NCI-H1105 (cell line): ENCODE measurements at regions not wholly inside any gene's neighbourhood (a gene's known extent, or its start where the extent isn't known, plus 50 kb on each side); places are given as distances from the start of the nearest gene placed in this dataset.

ENCODE experiments used
- DNase-seq: peaks from one replicate; lab custom pipeline; 2025; lab: John Stamatoyannopoulos, UW

GRCh38 chr4:182015893-182016292 is 227.3 kb upstream of the TENM3 start:
- DNase-seq: no peak

- no peak for DNase-seq
Observed at GRCh38 chr4:182017038-182017437, 226.2 kb upstream of the TENM3 start.

GRCh38 chr4:182018691-182019090 is 224.5 kb upstream of the TENM3 start:
- no peak for DNase-seq

GRCh38 chr4:182019148-182019652 is 224.0 kb upstream of the TENM3 start:
- DNase-seq: no peak

- peak; percentile 65 for DNase-seq
Observed at GRCh38 chr4:182022909-182023308, 220.3 kb upstream of the TENM3 start.

GRCh38 chr4:182023469-182023868 is 219.7 kb upstream of the TENM3 start:
- peak; percentile 37 for DNase-seq

- no peak for DNase-seq
Observed at GRCh38 chr4:182042945-182043344, 200.3 kb upstream of the TENM3 start.

- no peak for DNase-seq
Observed at GRCh38 chr4:182048871-182049270, 194.3 kb upstream of the TENM3 start.

GRCh38 chr4:182056866-182057265 is 186.3 kb upstream of the TENM3 start:
- no peak for DNase-seq

GRCh38 chr4:182062458-182062857 is 180.7 kb upstream of the TENM3 start:
- no peak for DNase-seq

GRCh38 chr4:182062936-182063335 is 180.3 kb upstream of the TENM3 start:
- no peak for DNase-seq

GRCh38 chr4:182063651-182064050 is 179.6 kb upstream of the TENM3 start:
- DNase-seq: no peak

- DNase-seq: no peak
Observed at GRCh38 chr4:182065255-182065654, 177.9 kb upstream of the TENM3 start.

GRCh38 chr4:182066037-182066436 is 177.2 kb upstream of the TENM3 start:
- no peak for DNase-seq

GRCh38 chr4:182067828-182068227 is 175.4 kb upstream of the TENM3 start:
- DNase-seq: no peak

GRCh38 chr4:182068920-182069319 is 174.3 kb upstream of the TENM3 start:
- no peak for DNase-seq

- no peak for DNase-seq
Observed at GRCh38 chr4:182073278-182073677, 169.9 kb upstream of the TENM3 start.

GRCh38 chr4:182074139-182074538 is 169.1 kb upstream of the TENM3 start:
- no peak for DNase-seq

- no peak for DNase-seq
Observed at GRCh38 chr4:182074810-182075209, 168.4 kb upstream of the TENM3 start.

GRCh38 chr4:182082910-182083309 is 160.3 kb upstream of the TENM3 start:
- no peak for DNase-seq

- DNase-seq: no peak
Observed at GRCh38 chr4:182083671-182084410, 159.4 kb upstream of the TENM3 start.

- DNase-seq: no peak
Observed at GRCh38 chr4:182085051-182085480, 158.1 kb upstream of the TENM3 start.

- no peak for DNase-seq
Observed at GRCh38 chr4:182089326-182089725, 153.9 kb upstream of the TENM3 start.

- no peak for DNase-seq
Observed at GRCh38 chr4:182090186-182090585, 153.0 kb upstream of the TENM3 start.
